ENCODE measurements at regions not wholly inside any gene's neighbourhood (a gene's known extent, or its start where the extent isn't known, plus 50 kb on each side); places are given as distances from the start of the nearest gene placed in this dataset.

- peaks cover 0 to 34% (median 12%) of the 10 kb centered on the region in 7 donors for H3K27me3 ChIP-seq
- intact Hi-C loops (cut with DNase I): loop anchor here in 6 of 10 donors (10.0 kb wide), 3 partner anchors 620 to 730 kb away; no protein-coding TSS in a partner anchor
- DNase-seq (no peak), ATAC-seq (no peak)
- H3K36me3 ChIP-seq: no peaks in the 10 kb centered on the region
- no peak overlapping the region for H3K27ac ChIP-seq
- peaks cover 0 to 8% (median 0%) of the 10 kb centered on the region in 11 donors for H3K9me3 ChIP-seq
- no peak for TF ChIP-seq CTCF (IDR thresholded peaks at IDR 0.05)
- H3K4me1 ChIP-seq: peaks cover 0 to 9% (median 0%) of the 10 kb centered on the region in 9 donors
- H3K4me3 ChIP-seq: no peak overlapping the region
- WGBS, 2 donors: 40 to 41% methylated on average over 4 of the region's 4 CpGs
Measured at GRCh38 chr15:69735121-69735520, 282.5 kb downstream of the RPLP1 start.

- peaks cover 0 to 29% (median 8%) of the 10 kb centered on the region in 7 donors for H3K27me3 ChIP-seq
- no peak for TF ChIP-seq CTCF (IDR thresholded peaks at IDR 0.05)
- H3K9me3 ChIP-seq: peaks cover 0 to 16% (median 0%) of the 10 kb centered on the region in 11 donors
- no peaks in the 10 kb centered on the region for H3K36me3 ChIP-seq
- intact Hi-C loops (cut with DNase I): loop anchor here in 6 of 10 donors (10.0 kb wide), 3 partner anchors 619 to 729 kb away; no protein-coding TSS in a partner anchor
- peaks cover 0 to 9% (median 0%) of the 10 kb centered on the region in 9 donors for H3K4me1 ChIP-seq
- DNase-seq (no peak), ATAC-seq (no peak)
- no peak overlapping the region for H3K4me3 ChIP-seq
- 73 to 89% methylated on average over 3 of the region's 3 CpGs for WGBS, 2 donors
- no peak overlapping the region for H3K27ac ChIP-seq
Measured at GRCh38 chr15:69736161-69736560, 283.5 kb downstream of the RPLP1 start.

GRCh38 chr15:69737916-69738315 lies 285.3 kb downstream of the RPLP1 start:
- no peak for TF ChIP-seq CTCF (IDR thresholded peaks at IDR 0.05)
- intact Hi-C loops (cut with DNase I): loop anchor here in 6 of 10 donors (10.0 kb wide), 3 partner anchors 617 to 727 kb away; no protein-coding TSS in a partner anchor

GRCh38 chr15:69740684-69741083 lies 288.1 kb downstream of the RPLP1 start:
- peaks cover 0 to 51% (median 31%) of the 10 kb centered on the region in 7 donors for H3K27me3 ChIP-seq
- intact Hi-C loops (cut with DNase I): no loop called here
- ATAC-seq (no peak), DNase-seq (no peak)
- WGBS, 2 donors: 86 to 90% methylated on average over 1 of the region's 1 CpG
- H3K27ac ChIP-seq: no peak overlapping the region
- no peaks in the 10 kb centered on the region for H3K36me3 ChIP-seq
- TF ChIP-seq CTCF (IDR thresholded peaks at IDR 0.05): no peak
- peaks cover 0 to 7% (median 0%) of the 10 kb centered on the region in 9 donors for H3K4me1 ChIP-seq
- H3K9me3 ChIP-seq: peaks cover 0 to 16% (median 0%) of the 10 kb centered on the region in 11 donors
- no peak overlapping the region for H3K4me3 ChIP-seq

More at GRCh38 chr15:69737916-69738315, 285.3 kb downstream of the RPLP1 start:
- Histone ChIP-seq H3K4me3 (no peak overlapping the region), H3K9me3 (peaks cover 0 to 16% (median 0%) of the 10 kb centered on the region in 11 donors), H3K27ac (no peak overlapping the region), H3K27me3 (peaks cover 0 to 29% (median 12%) of the 10 kb centered on the region in 7 donors), H3K4me1 (peaks cover 0 to 9% (median 0%) of the 10 kb centered on the region in 9 donors), H3K36me3 (no peaks in the 10 kb centered on the region)
- DNase-seq (no peak), ATAC-seq (no peak)

Measured in heart right ventricle (tissue), 16 donors.